Activated T-cell treated with anti-CD3 and anti-CD28 coated beads, Interleukin-2, amount 50 U/mL, for 48 hours (primary cell): ENCODE measurements at regions not wholly inside any gene's neighbourhood (a gene's known extent, or its start where the extent isn't known, plus 50 kb on each side); places are given as distances from the start of the nearest gene placed in this dataset.

Experiments
- DNase-seq, 2 experiments: peaks; one replicate each; pipeline ENCODE4 v3.0.0-alpha.2; 2020

DNA sequence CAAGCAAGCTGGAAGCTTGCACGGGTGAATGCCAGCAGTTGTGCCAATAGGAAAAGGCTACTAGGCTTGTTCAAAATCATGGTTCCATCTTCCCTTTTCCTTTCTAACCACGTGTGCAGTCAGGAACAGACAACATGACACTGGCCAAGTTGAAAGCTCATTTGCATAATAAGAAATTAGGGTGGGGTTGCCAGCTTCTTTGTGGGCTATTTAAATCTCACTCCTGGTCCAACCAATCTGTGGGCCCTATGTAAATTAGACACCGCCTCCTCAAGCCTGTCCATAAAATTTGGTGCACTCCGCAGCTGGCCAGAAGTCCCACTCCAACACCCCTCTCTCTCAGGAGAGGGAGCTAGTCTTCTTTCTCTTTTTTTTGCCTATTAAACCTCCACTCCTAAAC, 1948.4 kb upstream of the PIK3C3 start:
- DNase-seq: no peak

DNA sequence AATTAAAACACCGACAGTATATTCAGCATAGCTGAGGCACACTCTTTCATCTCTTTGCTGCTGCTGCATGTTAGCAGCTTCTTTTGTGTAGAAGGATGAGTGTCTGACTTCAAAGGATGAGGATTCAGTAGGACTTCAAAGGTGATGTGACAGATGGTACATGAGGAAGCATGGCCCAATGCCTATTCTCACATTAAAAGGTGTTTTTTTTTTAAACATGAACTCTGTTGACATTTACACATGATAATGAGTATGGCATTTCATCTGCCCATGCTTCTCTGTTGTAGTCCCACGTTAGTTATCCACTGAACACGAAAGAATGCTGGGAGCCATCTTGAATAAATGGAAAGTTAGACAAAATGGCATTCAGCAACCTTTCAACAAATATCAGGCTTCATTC, 1950.8 kb upstream of the PIK3C3 start:
- no peak for DNase-seq

DNA sequence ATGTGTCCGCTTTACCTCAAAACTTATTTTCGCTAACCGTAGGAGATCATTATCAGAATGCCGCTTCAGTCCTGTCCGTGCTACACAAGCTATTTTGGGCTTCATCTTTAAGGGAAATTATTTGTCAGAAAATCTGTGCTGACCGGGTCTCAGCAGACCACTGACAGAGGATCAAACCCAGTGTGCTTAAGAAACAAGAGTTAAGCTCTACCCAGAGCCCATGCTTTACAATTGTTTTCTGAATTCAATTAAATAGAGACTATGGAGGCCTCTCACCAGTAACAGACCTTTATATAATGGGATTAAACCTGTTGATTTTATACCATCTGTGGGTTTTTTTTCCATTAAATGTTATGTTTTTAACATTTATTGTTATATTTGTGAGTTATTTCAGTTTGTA, 1956.7 kb upstream of the PIK3C3 start:
- no peak for DNase-seq

DNA sequence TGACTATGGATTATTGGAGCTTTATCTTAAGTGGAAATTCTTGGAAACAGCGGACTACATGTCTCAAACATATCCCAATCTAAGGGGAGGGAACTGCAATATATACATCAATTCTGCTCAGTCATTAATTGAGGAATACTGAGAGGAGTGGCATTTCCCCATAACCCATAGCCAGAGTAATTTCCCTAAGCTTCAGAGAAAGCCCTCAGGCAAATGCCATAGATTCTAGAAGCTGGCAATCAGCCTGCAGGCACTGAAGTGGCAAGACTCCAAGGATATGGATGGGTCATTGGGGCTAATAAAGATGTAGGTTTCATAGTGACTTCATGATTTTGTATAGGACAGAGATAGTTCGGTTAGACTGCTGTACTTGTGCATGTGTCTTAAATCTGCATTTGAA, 1960.5 kb upstream of the PIK3C3 start:
- no peak for DNase-seq

DNA sequence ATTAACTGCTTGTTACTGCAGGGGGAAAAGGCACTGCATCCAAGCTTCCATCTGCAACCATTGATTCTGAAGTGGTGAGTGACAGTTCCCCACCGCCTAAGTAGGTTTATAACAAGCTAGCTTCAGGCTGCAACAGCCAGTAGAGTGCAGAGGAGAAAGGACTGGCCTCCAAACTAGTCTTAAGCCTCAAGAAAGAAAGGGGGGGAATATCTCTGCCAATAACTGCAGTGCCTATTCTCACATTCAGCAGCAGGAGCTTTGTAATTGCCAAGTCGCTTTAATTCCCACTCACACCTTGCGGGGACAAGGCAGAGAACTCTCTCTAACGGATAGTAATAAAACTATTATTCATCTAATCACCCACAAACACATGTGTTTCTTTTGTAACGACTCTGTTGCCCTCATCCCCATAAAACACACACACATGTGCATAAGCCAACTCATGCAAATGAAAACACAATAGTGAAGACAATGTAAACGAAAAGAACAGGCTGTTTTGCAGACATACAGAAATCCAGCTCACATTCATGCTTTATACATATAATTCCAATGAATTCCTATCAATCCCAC, 1963.3 kb upstream of the PIK3C3 start:
- no peak for DNase-seq

DNA sequence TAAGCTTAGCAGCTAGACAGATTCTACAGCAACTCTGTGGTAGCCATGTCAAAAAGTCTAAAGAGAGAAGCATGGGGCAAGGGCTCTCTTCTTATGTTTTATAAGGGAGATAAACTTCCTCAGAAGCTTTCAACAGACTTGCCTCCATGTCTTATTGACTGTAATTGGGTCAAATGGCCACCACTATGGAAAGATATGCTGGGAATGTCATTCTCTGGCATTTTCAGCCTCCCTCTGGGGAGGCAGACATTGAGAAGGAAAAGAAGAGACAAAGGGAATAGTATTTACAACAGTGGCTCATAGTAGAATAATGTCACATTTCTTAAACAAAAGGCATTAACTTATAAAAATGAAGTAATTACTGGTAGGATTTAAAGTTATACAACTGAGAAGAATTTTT, 1964.5 kb upstream of the PIK3C3 start:
- no peak for DNase-seq

DNA sequence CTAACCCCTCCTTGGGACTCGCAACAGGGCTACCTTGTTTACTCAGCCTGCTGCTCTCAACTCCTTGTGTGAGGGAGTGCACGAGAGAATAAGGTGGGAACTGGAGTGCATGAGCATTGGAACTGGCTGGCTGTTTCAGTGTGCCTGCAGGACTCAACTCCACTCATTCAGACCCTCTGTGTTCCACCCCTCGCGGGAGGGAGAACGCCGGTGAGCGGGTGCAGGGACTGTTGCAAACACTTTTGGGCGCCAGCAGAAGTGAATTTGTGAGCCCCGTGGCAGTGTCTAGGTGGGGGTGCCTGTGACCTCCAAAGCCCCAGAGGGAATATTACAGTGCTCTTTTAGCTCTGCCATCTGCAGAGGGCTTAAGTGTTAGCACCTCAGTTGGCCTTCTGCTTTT, 1978.3 kb upstream of the PIK3C3 start:
- no peak for DNase-seq

DNA sequence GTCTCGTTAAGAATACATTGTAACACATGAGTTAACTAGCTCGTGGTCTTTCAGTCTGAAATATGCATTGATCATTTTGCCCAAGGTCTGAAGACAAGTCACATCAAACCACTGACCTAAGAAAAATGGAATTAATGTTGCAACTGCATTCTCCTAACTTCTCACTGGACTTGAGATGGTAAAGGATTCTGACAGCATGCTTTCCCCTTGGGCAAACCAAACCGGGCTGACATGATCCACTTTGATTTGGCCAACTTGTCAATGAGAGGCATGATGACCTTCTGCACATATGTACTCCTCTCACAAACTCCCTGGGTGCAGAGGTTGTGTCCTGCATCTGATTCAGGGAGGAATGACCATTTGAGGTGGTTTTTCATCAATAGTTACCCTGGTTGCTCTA, 1982.5 kb upstream of the PIK3C3 start:
- no peak for DNase-seq

DNA sequence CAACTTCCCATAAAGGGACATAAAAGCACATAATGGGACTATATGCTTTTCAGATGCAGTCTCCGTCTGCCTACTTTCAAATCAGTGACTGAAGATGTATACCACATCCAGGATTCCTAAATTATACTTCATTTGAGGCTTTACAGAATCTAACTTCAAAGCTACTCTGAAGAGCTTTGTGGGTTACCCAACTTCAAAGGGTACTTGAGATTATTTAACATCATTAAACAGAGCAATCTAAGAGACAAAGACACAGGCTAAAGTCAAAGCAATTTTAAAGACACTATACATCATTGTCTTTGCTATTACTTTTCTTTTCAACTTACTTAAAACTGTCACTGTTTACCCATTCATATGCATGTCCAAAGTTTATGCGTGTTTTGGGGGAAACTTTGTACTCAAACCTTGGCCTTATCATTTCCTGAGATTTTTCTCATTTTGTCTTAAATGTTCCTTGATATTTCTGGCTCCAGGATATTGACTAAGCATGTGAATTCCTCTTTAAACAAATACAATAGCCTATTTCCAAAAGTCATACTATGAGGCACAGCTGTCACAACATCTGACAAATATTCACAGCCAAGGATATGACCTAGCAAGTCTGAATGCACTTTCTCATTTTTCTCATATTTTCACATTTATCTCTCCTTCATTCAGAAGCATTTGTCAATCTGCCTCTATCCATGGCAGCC, 1985.1 kb upstream of the PIK3C3 start:
- no peak for DNase-seq

DNA sequence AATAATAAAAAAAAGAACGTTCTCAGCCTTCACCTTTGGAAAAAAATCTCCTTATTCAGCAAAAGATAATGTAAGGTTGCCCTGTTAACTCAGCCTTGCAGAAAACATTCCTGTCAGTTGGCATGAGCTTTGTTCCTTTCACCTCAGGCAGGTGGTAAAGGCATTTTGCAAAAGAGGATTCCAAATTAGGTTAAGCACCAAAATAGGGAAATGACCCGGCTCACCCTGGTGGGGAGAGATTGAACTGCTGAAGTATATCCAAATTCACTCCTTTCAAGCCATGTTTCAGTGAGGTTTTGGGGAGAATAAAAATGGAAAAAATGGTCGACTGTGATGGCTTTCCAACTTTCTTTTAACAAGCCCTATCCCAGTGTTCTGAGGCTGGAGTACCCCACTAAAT, 1988.8 kb upstream of the PIK3C3 start:
- DNase-seq: no peak

DNA sequence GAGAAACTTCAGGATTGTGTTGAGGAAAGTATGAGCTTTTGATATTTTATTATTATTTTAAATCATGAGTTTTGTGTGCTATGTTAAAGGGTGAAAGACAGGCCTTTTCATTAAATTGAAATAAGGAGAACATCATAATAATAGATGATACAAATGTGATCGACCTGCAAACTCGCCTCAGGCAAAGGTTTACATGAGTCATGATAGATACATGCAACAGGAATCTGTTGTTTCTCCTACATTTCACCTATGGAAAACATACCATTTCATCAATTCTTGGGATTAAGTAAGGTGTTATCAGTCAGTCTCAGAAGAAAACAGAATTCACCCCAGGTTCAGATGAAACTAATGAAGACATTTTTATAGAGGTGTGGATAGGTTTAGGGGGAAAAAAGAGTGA, 1992.5 kb upstream of the PIK3C3 start:
- no peak for DNase-seq

DNA sequence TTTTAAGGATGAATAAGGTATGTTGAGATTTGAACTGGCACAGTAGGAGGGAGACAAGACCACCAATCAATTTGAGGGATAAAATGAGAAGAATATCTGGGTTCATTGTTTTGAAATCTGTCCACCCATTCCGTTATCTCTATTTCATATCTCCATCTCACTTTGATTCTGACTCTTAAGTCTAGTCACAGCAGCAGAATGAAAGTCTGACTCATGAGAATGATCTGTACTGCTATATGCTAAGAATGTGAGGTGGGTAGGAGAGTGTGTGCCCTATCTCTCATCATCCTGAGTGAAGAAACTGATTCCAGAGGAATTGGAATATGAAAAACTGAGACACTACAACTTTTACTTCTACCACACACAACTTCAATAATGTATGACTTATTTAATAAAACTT, 1994.5 kb upstream of the PIK3C3 start:
- DNase-seq: no peak

DNA sequence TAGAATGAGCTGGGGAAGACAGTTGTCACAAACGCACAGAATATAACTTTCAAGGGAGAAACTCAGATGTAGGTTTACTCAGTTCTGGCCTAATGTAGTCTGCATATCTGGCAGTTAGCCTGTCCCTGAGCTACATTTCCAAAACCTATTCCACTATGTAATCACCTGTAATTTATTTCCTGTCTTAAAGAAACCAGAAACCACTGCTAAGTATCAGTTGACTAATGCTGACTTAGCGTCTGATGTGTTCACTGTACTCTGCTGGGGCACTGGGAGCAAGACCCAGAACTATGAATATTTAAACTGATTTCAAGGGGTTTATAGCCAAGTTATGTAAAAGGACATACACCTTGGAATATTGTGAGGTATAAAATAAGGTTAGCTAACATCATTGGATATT, 1995.2 kb upstream of the PIK3C3 start:
- no peak for DNase-seq

DNA sequence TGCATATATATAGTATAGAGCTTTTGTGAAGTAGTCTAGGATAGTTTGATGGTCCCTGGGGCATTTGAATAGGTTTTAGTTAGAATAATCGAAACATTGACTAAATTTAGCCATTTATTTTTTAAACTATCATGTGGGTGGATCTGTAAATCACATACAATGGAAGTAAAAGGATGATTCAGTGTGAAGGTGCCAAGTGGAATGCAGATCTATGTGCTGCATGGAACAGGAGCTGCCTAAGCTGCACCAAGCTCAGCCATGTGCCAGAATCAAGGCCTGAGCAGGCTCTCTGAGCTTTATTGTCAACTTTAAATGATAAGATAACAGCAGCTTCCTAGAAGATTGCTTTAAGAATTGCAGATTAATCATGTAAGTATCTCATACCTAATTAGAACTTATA, 1996.2 kb upstream of the PIK3C3 start:
- no peak for DNase-seq

DNA sequence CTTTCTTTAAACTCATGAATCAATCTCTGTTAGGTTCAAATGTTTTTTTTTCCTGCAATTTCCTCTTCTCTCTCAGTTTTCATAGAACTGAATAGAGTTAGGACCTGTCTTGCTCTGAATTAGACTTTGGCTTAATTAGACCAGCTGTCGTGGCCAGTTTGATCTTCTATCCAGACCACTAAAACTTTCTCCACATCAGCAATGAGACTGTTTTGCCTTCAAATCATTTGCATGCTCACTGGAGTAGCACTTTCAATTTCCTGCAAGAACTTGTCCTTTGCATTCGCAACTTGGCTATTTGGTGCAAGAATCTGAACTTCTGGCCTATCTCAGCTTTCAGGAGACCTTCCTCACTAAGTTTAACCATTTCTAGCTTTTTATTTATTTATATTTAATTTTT, 2002.2 kb upstream of the PIK3C3 start:
- DNase-seq: no peak

DNA sequence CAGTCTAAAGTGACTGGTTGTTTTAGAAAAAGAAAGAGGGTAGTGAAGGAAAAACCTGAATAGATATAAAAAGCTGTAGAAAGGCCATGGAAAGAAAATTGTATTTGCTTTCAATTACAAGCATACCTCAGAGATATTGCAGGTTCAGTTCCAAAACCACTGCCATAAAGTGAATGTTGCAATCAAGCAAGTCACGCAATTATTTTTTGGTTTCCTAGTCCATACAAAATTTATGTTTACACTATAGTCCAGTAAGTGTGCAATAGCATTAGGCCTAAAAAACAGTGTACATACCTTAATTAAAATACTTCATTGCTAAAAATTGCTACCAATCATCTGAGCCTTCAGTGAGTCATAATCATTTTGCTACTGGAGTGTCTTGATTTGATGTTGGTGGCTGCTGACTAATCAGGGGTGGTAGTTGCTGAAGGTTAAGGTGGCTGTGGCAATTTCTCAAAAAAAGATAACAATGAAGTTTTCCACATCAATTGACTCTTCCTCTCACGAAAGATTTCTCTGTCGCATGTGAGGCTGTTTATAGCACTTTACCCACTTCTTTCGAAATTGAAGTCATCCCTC, 2003.8 kb upstream of the PIK3C3 start:
- DNase-seq: no peak

DNA sequence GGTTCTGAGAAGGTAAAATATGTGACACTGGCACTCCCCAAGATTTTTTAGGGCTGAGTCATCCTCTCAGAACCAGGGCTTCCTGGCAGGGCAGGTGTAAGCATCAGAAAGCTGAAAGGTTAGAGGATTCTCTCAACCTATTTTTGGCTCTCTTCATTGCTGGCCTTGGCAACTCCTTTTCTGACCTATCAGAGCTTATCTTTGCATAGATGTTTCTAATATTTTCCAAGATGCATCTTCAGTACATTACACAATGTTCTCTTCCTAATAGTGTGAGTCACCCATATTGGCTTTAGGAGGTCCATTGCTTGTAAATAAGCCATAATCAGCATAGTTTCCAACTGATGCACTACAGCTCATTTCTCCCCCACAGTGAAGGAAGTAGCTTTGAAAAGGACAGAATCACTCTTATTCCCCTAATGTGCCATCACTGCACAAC, 2008.4 kb upstream of the PIK3C3 start:
- no peak for DNase-seq

DNA sequence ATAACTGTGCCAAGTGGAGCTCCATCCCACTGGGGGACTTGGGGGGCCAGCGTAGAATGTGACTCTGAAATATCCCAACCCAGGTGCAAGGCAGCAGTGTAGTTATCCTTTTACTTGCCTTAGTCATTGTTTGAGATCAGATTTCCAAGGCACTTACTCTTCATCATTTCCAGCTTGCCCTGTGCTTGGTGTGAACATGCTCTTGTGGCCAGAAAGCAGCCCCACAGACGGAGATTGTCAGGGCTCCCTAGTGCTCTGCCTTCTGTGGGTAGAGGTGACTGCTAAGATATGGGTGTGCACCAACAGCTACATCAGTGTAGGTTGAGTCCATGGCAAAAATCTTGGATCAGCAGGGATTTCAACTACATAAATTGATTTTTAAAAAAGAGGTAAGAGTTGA, 2010.0 kb upstream of the PIK3C3 start:
- no peak for DNase-seq

DNA sequence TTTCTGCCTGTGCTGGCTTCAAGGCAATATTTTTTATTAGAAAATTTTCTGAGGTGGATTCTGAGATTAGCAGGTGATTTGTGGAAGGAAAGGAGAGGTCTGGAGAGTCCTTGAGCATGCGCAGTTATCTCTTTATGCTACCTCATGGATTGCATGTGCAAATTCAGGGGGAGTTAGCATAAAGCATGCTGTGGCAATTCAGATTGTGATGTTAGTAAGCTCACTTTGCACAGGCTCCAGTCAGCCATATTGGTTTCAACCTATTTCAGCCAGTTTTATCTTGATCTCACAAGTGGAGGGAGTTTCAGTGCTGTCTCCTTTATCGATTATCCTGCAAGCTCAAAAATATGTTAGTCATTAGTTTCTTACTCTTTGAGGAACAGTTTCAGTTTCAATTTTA, 2012.3 kb upstream of the PIK3C3 start:
- no peak for DNase-seq

DNA sequence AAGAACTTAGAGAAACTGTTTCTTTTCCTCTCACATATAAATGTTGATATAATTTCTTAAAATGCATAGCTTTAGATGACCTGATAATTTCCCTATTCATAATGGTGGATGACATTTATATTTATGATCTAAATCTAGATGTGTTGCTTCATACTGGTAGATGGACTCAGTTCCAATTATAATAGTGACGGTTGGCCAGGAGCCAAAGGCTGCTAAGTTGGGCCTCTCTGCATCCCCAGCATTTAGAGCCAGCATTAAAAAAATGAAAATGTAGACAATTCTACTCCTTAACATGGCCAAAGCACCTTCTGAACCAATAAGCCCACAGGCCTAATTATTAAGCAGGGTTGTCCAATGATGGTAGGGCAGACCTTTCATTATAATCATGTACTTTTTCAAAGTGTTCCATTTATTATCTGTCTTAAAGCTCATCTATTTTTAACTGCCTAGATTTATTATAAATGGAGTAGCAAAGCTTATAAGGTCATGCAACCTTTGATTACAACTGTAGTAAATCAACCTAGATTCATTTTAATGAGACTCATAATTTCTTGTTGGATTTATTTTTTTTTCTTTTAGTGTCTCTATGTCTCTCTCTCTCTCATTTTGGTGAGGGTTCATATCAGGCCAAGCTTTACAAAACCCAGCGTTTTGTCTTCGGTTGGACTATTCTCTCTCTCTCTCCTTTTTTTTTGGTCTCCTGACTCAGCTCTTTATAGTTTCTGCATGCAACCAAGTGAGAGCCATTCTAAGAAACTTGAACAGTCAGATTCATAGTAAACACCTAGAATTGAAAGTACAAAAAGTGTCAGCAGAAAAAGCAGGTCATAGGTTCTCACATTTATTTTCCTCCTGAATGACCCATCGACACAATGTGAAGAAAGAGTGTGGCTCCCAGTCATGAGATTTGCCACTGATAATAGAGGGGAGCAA, 2016.1 kb upstream of the PIK3C3 start:
- DNase-seq: no peak

DNA sequence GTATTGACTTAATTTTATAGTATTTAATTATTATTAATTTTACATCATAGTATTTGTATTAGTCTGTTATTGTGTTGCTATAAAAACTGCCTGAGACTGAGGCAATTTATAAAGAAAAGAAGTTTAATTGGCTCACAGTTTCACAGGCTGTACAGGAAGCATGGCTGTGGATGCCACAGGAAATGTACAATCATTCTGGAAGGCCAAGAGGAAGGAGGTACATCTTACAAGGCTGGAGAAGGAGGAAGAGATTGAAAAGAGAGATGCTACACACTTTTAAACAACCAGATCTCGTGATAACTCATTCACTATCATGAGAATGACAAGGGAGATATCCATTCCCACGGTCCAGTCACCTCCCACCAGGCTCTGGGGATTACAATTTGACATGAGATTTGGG, 2019.4 kb upstream of the PIK3C3 start:
- DNase-seq: no peak

DNA sequence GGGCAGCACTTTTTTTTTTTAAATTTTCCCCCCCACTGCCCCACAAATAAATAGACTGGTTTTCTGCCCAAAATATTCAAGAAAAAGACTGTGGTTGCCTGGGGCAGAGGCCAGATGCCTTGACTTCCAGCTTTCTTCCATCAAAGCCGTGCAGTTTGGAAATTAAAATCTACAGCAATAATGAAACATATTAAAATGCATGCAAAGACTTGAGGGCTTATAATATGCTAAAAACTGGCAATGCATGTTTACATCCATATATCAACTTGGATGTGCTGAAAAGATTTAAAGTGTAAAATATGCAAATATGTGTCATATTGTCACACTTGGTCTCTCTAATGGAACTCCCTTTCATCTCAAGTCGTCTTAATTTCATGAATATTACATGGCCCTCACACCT, 2036.2 kb upstream of the PIK3C3 start:
- DNase-seq: no peak

DNA sequence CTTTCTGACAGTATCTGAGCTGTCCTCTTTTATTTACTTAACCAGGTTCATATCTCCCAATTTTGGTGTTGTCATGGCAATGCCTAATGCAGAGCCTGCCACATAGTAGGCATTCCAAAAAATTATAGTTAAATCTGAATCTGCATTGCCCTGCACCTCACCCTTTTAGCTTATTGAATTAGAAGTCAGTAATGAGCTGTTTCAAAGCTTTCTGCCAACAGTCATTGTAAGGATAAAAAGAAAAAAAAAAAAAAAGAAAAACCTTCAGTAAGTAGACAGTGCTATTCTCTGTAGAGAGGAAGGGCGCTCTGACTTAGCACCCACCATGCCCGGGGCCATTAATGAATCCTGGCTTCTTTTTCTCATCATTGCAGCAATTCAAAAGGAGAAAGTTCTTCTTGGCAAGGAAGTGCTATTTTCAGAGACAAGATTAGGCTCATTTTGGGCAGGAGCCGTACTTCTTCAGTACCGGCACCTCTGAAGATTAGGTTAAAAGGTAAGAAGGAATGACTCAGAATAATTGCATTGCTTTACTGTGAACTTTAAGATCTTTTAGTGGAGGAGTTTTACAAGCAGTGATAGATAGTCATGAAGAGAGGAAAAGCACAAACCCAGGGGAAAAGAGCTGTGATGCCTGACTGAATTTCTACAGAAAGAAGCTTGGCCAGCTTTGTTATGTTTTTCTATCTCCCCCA, 2041.2 kb upstream of the PIK3C3 start:
- no peak for DNase-seq
